ENCODE measurements at regions not wholly inside any gene's neighbourhood (a gene's known extent, or its start where the extent isn't known, plus 50 kb on each side); places are given as distances from the start of the nearest gene placed in this dataset.
"Not testable (repeated sequence)": the region's sequence is repeated elsewhere in the genome, so short reads cannot be mapped to it uniquely, and the experiment has no call there.

GRCh38 chr12:24379433-24379832 lies 430.0 kb upstream of the SOX5 start:
- DNase-seq (ENCODE audit: extremely low read depth in 1 of 2, low read depth in 1 of 2): no peak

- DNase-seq (ENCODE audit: extremely low read depth in 1 of 2, low read depth in 1 of 2): no peak
Measured at GRCh38 chr12:24378548-24379407, 429.3 kb upstream of the SOX5 start.

- no peak for DNase-seq (ENCODE audit: extremely low read depth in 1 of 2, low read depth in 1 of 2)
Measured at GRCh38 chr12:24374452-24374851, 425.0 kb upstream of the SOX5 start.

- DNase-seq (ENCODE audit: extremely low read depth in 1 of 2, low read depth in 1 of 2): no peak
Measured at GRCh38 chr12:24373004-24373403, 423.5 kb upstream of the SOX5 start.

- no peak for DNase-seq (ENCODE audit: extremely low read depth in 1 of 2, low read depth in 1 of 2)
Measured at GRCh38 chr12:24366514-24366913, 417.0 kb upstream of the SOX5 start.

- DNase-seq (ENCODE audit: extremely low read depth in 1 of 2, low read depth in 1 of 2): no peak
Measured at GRCh38 chr12:24364921-24365320, 415.5 kb upstream of the SOX5 start.

- no peak for DNase-seq (ENCODE audit: extremely low read depth in 1 of 2, low read depth in 1 of 2)
Measured at GRCh38 chr12:24363177-24363754, 413.8 kb upstream of the SOX5 start.

GRCh38 chr12:24361877-24362580 lies 412.6 kb upstream of the SOX5 start:
- no peak for DNase-seq (ENCODE audit: extremely low read depth in 1 of 2, low read depth in 1 of 2)

- DNase-seq (ENCODE audit: extremely low read depth in 1 of 2, low read depth in 1 of 2): no peak
Measured at GRCh38 chr12:24360907-24361306, 411.4 kb upstream of the SOX5 start.

- no peak for DNase-seq (ENCODE audit: extremely low read depth in 1 of 2, low read depth in 1 of 2)
Measured at GRCh38 chr12:24360461-24360860, 411.0 kb upstream of the SOX5 start.

GRCh38 chr12:24360057-24360456 lies 410.6 kb upstream of the SOX5 start:
- DNase-seq (ENCODE audit: extremely low read depth in 1 of 2, low read depth in 1 of 2): no peak

GRCh38 chr12:24359418-24359817 lies 409.9 kb upstream of the SOX5 start:
- no peak for DNase-seq (ENCODE audit: extremely low read depth in 1 of 2, low read depth in 1 of 2)

GRCh38 chr12:24356240-24356804 lies 406.9 kb upstream of the SOX5 start:
- DNase-seq (ENCODE audit: extremely low read depth in 1 of 2, low read depth in 1 of 2): no peak

GRCh38 chr12:24352363-24352762 lies 402.9 kb upstream of the SOX5 start:
- DNase-seq (ENCODE audit: extremely low read depth in 1 of 2, low read depth in 1 of 2): no peak

GRCh38 chr12:24349051-24349799 lies 399.8 kb upstream of the SOX5 start:
- no peak for DNase-seq (ENCODE audit: extremely low read depth in 1 of 2, low read depth in 1 of 2)

- DNase-seq (ENCODE audit: extremely low read depth in 1 of 2, low read depth in 1 of 2): not testable (repeated sequence)
Measured at GRCh38 chr12:24348180-24348579, 398.7 kb upstream of the SOX5 start.

- no peak for DNase-seq (ENCODE audit: extremely low read depth in 1 of 2, low read depth in 1 of 2)
Measured at GRCh38 chr12:24328261-24328660, 378.8 kb upstream of the SOX5 start.

- DNase-seq (ENCODE audit: extremely low read depth in 1 of 2, low read depth in 1 of 2): no peak
Measured at GRCh38 chr12:24325331-24325730, 375.9 kb upstream of the SOX5 start.

- DNase-seq (ENCODE audit: extremely low read depth in 1 of 2, low read depth in 1 of 2): no peak
Measured at GRCh38 chr12:24307716-24308335, 358.4 kb upstream of the SOX5 start.

GRCh38 chr12:24307153-24307552 lies 357.7 kb upstream of the SOX5 start:
- no peak for DNase-seq (ENCODE audit: extremely low read depth in 1 of 2, low read depth in 1 of 2)

Measured in stimulated activated CD8-positive, alpha-beta memory T cell treated with anti-CD3 and anti-CD28 coated beads, Interleukin-7, amount 100 ng/mL, for 48 hours (primary cell).